ENCODE measurements at regions not wholly inside any gene's neighbourhood (a gene's known extent, or its start where the extent isn't known, plus 50 kb on each side); places are given as distances from the start of the nearest gene placed in this dataset.

DNA sequence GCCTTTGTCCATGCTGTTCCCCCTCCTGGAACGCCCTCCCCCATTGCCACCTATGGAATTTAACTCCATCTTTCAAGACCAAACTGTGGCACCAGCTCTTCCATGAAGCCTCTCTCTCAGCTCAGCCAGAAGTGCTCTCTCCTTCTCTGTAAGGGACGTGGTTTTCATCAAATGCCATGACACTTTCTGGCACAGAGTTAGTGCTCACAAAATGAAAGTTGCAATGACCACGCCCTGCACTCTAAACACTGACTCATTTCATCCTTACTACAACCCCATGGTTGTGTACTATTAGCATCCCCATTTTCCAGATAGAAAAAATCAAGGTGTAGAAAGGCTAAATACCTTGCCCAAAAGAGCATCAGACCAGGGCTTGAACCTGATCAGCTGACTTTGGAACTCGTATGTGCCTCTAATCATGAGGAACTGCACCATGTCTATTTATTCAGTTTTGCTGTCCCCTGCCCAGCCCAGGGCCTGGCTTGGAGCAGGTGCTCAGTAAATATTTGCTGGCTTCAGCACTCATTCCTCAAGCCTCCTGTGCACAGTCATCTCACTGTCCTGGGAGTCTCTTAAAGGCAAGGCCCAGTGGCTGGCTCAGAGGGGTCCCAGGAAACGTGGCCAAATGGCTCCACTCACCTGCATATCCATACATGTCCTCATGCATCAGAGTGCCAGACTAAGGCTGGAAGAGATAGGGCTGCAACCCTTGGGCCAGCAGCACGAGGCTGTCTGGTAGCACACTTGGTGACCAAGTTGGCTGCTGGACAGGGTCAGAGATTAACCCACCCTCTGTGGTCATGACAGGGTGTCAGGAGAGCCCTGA, 77.9 kb downstream of the MRPL14 start:
- DNase-seq (ENCODE audit: low read depth) = no peak
- TF ChIP-seq, protein P1, sequence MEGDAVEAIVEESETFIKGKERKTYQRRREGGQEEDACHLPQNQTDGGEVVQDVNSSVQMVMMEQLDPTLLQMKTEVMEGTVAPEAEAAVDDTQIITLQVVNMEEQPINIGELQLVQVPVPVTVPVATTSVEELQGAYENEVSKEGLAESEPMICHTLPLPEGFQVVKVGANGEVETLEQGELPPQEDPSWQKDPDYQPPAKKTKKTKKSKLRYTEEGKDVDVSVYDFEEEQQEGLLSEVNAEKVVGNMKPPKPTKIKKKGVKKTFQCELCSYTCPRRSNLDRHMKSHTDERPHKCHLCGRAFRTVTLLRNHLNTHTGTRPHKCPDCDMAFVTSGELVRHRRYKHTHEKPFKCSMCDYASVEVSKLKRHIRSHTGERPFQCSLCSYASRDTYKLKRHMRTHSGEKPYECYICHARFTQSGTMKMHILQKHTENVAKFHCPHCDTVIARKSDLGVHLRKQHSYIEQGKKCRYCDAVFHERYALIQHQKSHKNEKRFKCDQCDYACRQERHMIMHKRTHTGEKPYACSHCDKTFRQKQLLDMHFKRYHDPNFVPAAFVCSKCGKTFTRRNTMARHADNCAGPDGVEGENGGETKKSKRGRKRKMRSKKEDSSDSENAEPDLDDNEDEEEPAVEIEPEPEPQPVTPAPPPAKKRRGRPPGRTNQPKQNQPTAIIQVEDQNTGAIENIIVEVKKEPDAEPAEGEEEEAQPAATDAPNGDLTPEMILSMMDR (IDR thresholded peaks at IDR 0.05; ENCODE audit: control insufficient read depth, insufficient read depth, low read depth, low read length, missing control alignments) = no peak
- H3K4me3 ChIP-seq (ENCODE audit: control insufficient read depth, low read depth, low read length) = no peak overlapping the region

DNA sequence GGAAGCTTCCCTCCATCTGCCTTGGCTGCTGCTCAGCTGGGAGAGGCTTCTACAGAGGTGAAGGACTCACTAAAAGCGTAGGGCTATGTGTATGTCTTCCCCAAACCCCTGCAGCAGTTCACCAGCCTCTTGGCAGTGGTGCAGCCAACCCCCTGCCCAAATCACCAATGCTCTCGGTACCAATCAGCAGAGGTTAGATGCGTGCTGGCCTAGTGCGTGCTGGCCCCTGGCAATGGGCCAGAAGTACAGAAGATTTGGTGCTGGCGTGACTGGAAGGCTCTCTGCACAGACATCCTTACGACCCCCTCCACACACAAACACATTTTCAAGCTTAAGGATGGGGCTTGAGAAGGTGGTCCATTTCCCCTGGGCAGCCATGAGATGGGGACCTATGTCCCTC, 79.0 kb downstream of the MRPL14 start:
- H3K4me3 ChIP-seq (ENCODE audit: control insufficient read depth, low read depth, low read length) = no peak overlapping the region
- TF ChIP-seq, protein P1 (IDR thresholded peaks at IDR 0.05; ENCODE audit: control insufficient read depth, insufficient read depth, low read depth, low read length, missing control alignments) = no peak
- no peak for DNase-seq (ENCODE audit: low read depth)

DNA sequence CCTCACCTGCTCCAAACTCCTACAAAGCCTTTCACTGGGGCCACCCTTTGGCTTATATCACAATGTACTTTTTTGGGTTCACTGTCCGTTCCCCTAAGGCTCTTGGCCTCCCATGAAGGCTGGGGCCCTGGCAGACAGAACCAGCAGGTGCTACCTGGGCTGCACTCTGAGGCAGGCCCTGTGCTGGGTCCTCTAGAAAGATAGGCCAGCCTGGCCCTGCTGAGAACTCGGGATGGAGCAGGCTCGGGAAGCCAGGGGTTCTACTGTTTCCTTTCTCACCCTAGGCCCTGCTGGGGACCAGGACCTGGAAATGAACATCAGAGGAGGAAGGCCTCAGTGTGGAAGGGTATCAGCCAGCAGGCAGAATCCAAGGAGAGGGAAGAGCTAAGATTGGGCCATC, 79.5 kb downstream of the MRPL14 start:
- TF ChIP-seq, protein P1 (IDR thresholded peaks at IDR 0.05; ENCODE audit: control insufficient read depth, insufficient read depth, low read depth, low read length, missing control alignments) = no peak
- H3K4me3 ChIP-seq (ENCODE audit: control insufficient read depth, low read depth, low read length) = no peak overlapping the region
- no peak for DNase-seq (ENCODE audit: low read depth)

DNA sequence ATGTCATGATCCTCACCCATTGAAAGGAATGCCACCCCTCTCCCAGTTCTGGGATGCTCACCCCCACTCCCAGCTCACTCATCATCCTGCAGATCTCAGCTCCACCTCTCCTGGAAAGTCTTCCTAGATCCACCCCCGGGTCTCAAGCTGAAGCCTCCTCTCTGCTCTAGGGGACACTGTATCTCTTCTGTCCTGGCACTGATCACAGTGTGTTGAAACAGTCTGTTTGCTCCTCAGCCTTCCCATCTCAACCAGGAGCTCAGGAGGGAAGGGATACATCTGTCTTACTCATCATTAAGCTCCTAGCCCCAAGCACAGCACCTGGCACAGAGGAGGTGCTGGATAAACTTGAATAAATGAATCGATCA, 80.1 kb downstream of the MRPL14 start:
- TF ChIP-seq, protein P1 (IDR thresholded peaks at IDR 0.05; ENCODE audit: control insufficient read depth, insufficient read depth, low read depth, low read length, missing control alignments) = no peak
- no peak overlapping the region for H3K4me3 ChIP-seq (ENCODE audit: control insufficient read depth, low read depth, low read length)
- no peak for DNase-seq (ENCODE audit: low read depth)

DNA sequence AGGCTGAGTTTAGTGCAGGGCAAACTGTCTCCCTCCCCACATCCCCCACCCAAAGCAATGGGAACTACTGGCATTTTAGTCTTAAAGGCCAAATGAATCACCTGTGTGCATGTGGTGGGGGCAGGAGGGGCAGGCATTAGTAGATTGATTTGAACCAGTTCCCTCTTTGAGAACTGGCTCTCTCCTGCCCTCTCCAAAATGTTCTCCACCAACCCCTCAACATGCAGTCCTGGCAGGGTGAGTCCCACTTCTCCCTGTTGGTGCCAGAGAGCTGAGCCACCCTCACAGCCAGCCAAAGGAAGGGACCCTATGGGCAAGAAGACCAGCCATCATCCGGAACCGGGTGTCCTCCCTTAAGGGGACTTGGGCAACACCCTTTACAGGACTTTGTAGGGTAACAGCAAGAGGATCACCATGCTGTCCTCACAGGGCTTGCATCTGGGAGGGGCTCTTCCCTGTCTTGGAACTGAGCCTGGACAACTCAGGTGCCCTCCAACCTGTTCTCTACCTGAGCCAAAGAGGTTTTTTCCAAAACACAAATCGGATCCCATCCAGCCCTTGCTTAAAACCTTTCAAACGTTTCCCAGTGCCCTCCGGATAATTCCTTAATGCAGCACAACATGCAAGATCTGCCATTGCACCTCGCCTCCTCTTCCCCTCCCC, 80.6 kb downstream of the MRPL14 start:
- TF ChIP-seq, protein P1 (IDR thresholded peaks at IDR 0.05; ENCODE audit: control insufficient read depth, insufficient read depth, low read depth, low read length, missing control alignments) = no peak
- no peak for DNase-seq (ENCODE audit: low read depth)
- H3K4me3 ChIP-seq (ENCODE audit: control insufficient read depth, low read depth, low read length) = no peak overlapping the region

DNA sequence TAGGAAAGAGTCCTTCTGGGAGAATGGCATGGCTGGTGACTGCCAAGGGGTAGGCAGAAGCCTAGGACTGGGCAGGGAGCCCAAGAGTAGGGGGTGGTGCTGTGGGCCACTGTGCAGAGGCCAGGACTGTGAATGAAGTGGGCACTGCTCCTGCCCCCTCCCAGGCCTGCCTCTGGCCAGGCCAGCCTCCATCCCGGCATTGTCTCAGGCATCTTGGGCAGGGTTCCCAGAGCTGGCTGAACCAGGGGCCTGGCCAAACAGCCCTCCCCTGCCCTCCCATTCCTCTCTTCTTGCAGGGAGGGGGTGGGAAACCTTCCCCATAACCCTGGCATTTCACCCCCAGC, 81.6 kb downstream of the MRPL14 start:
- no peak for DNase-seq (ENCODE audit: low read depth)
- TF ChIP-seq, protein P1 (IDR thresholded peaks at IDR 0.05; ENCODE audit: control insufficient read depth, insufficient read depth, low read depth, low read length, missing control alignments) = no peak
- H3K4me3 ChIP-seq (ENCODE audit: control insufficient read depth, low read depth, low read length) = no peak overlapping the region
